OCI-LY7 (cell line): ENCODE measurements at regions not wholly inside any gene's neighbourhood (a gene's known extent, or its start where the extent isn't known, plus 50 kb on each side); places are given as distances from the start of the nearest gene placed in this dataset.

Experiments
- BruUV-seq: library from RNA; stranded (reverse); fragments of 400-500 nt; replicated peaks from 2 replicates; lab custom pipeline; 2021; lab: Mats Ljungman, UMichigan
- CTCF ChIA-PET: fragments of 300-600 bp; sonication (Branson Sonifier 250); formaldehyde crosslinking; loops from one replicate; lab custom pipeline; 2022; ENCODE audit warnings: antibody characterized with exemption; ENCODE audit not compliant: unreplicated experiment; lab: Charles Lee
- POLR2A ChIA-PET: fragments of 300-600 bp; sonication (Branson Sonifier 250); formaldehyde crosslinking; loops from one replicate; lab custom pipeline; 2022; ENCODE audit warnings: antibody characterized with exemption; lab: Charles Lee
- DNase-seq: peaks from one replicate; pipeline ENCODE4 v3.0.0-alpha.2; 2015; ENCODE audit warnings: low spot score
- H2AFZ ChIP-seq: fragments of 200-600 bp; sonication (generic), shearing (Covaris generic); 2 replicates; pipeline ENCODE4 v1.6.1; 2014; ENCODE audit warnings: mild to moderate bottlenecking, antibody characterized with exemption, low read length, moderate library complexity
- H3K27ac ChIP-seq: fragments of 200-600 bp; sonication (generic); 2 replicates; pipeline ENCODE4 v1.5.1; 2014; ENCODE audit warnings: mixed run types, low read depth, mild to moderate bottlenecking, moderate library complexity, low read length, inconsistent platforms; ENCODE audit not compliant: poor library complexity, severe bottlenecking
- H3K36me3 ChIP-seq: fragments of 200-600 bp; sonication (generic); 2 replicates; pipeline ENCODE4 v1.6.1; 2014; ENCODE audit warnings: mild to moderate bottlenecking, antibody characterized with exemption, low read length, moderate library complexity, mixed read lengths; ENCODE audit not compliant: insufficient read depth
- H3K4me1 ChIP-seq: fragments of 200-600 bp; sonication (generic); 2 replicates; pipeline ENCODE4 v1.5.1; 2014; ENCODE audit warnings: mild to moderate bottlenecking, low read length; ENCODE audit not compliant: insufficient read depth, poor library complexity, severe bottlenecking
- H3K4me2 ChIP-seq: fragments of 200-600 bp; sonication (generic); 2 replicates; pipeline ENCODE4 v1.6.1; 2014; ENCODE audit warnings: mild to moderate bottlenecking, low read length
- H3K4me3 ChIP-seq: fragments of 200-600 bp; sonication (generic); 2 replicates; pipeline ENCODE4 v1.5.1; 2014; ENCODE audit warnings: mild to moderate bottlenecking, low read depth, low read length; ENCODE audit not compliant: poor library complexity, severe bottlenecking
- H3K79me2 ChIP-seq: fragments of 200-600 bp; sonication (generic); 2 replicates; pipeline ENCODE4 v1.6.1; 2016; ENCODE audit warnings: low read depth, mild to moderate bottlenecking, low read length, moderate library complexity, mixed read lengths; ENCODE audit not compliant: insufficient read depth
- H3K9me2 ChIP-seq: fragments of 200-600 bp; sonication (generic); 2 replicates; pipeline ENCODE4 v1.6.1; 2016; ENCODE audit warnings: mild to moderate bottlenecking, low read length, mixed read lengths; ENCODE audit not compliant: insufficient read depth
- H3K9me3 ChIP-seq: fragments of 200-600 bp; sonication (generic); 2 replicates; pipeline ENCODE4 v1.6.1; 2014; ENCODE audit warnings: mild to moderate bottlenecking, mixed run types, low read length, mixed read lengths
- H4K20me1 ChIP-seq: fragments of 200-600 bp; sonication (generic); 2 replicates; pipeline ENCODE4 v1.6.1; 2014; ENCODE audit warnings: mild to moderate bottlenecking, antibody characterized with exemption, low read length, moderate library complexity, mixed read lengths; ENCODE audit not compliant: insufficient read depth
- CTCF ChIP-seq: fragments of 200-600 bp; sonication (generic); conservative IDR thresholded peaks from 2 replicates; pipeline ENCODE4 v1.5.1; 2014; ENCODE audit warnings: mild to moderate bottlenecking, antibody characterized with exemption, low read length, moderate library complexity, mixed read lengths
- EZH2phosphoT487 ChIP-seq: fragments of 200-600 bp; sonication (generic); IDR thresholded peaks from 2 replicates; pipeline ENCODE4 v1.6.1; 2018; ENCODE audit warnings: low read depth, borderline replicate concordance, mild to moderate bottlenecking, mixed run types, antibody characterized with exemption, low read length, moderate library complexity, mixed read lengths
- intact Hi-C: fragments of 100-400 bp; cut with micrococcal nuclease; formaldehyde crosslinking; loops from one replicate; pipeline ENCODE4 v1.10.0; 2022; ENCODE audit not compliant: unreplicated experiment

GRCh38 chr3:72141264-72141663 is 356.3 kb upstream of the PROK2 start:
- no peak overlapping the region for H3K4me3 ChIP-seq
- H3K9me2 ChIP-seq: no peaks in the 10 kb centered on the region
- H3K4me1 ChIP-seq: peaks cover 8% of the 10 kb centered on the region
- intact Hi-C loops: no loop called here
- no peak overlapping the region for H3K27ac ChIP-seq
- POLR2A ChIA-PET: no interaction called here
- no peaks in the 10 kb centered on the region for H3K36me3 ChIP-seq
- H3K79me2 ChIP-seq: no peaks in the 10 kb centered on the region
- DNase-seq: no peak
- no peak for TF ChIP-seq EZH2phosphoT487
- TF ChIP-seq CTCF: no peak
- CTCF ChIA-PET: no interaction called here
- H3K4me2 ChIP-seq: no peak overlapping the region
- no peak overlapping the region for H2AFZ ChIP-seq
- H4K20me1 ChIP-seq: no peaks in the 10 kb centered on the region
- BruUV-seq: no TSS peak
- no peaks in the 10 kb centered on the region for H3K9me3 ChIP-seq

- no peaks in the 10 kb centered on the region for H3K9me3 ChIP-seq
- ChIA-PET POLR2A (interaction anchor here (0.6 kb wide), 1 partner anchor 57 kb away, joined by 4 read pairs; no protein-coding TSS in a partner anchor), CTCF (interaction anchor here (0.6 kb wide), 2 partner anchors 12 to 1003 kb away, joined by 3 read pairs; no protein-coding TSS in a partner anchor)
- H2AFZ ChIP-seq: no peak overlapping the region
- H3K4me3 ChIP-seq: no peak overlapping the region
- peaks cover 12% of the 10 kb centered on the region for H3K4me1 ChIP-seq
- TF ChIP-seq EZH2phosphoT487 (no peak), CTCF (no peak)
- H3K27ac ChIP-seq: no peak overlapping the region
- H3K9me2 ChIP-seq: no peaks in the 10 kb centered on the region
- H3K79me2 ChIP-seq: no peaks in the 10 kb centered on the region
- intact Hi-C loops: no loop called here
- H3K36me3 ChIP-seq: no peaks in the 10 kb centered on the region
- BruUV-seq: no TSS peak
- no peak for DNase-seq
- H3K4me2 ChIP-seq: no peak overlapping the region
- H4K20me1 ChIP-seq: no peaks in the 10 kb centered on the region
Observed at GRCh38 chr3:72139316-72139715, 354.4 kb upstream of the PROK2 start.
